Chondrocyte (in vitro differentiated cells): ENCODE measurements at regions not wholly inside any gene's neighbourhood (a gene's known extent, or its start where the extent isn't known, plus 50 kb on each side); places are given as distances from the start of the nearest gene placed in this dataset.

Source experiments
- DNase-seq: peaks from one replicate; pipeline ENCODE4 v3.0.0; 2021; ENCODE audit warnings: mixed read lengths, low spot score
- H3K27ac Mint-ChIP-seq: one replicate; pipeline ENCODE4 v1.8.0; 2021; ENCODE audit warnings: mild to moderate bottlenecking, moderate library complexity, mixed read lengths; ENCODE audit not compliant: unreplicated experiment
- H3K27me3 Mint-ChIP-seq: 2 replicates; pipeline ENCODE4 v1.8.0; 2021; ENCODE audit warnings: low read depth, mixed read lengths
- H3K36me3 Mint-ChIP-seq: 2 replicates; pipeline ENCODE4 v1.8.0; 2021; ENCODE audit warnings: low read depth, mixed read lengths
- H3K4me1 Mint-ChIP-seq: 2 replicates; pipeline ENCODE4 v1.8.0; 2021; ENCODE audit warnings: low read depth, mild to moderate bottlenecking, mixed read lengths
- H3K4me3 Mint-ChIP-seq: one replicate; pipeline ENCODE4 v1.8.0; 2021; ENCODE audit warnings: mild to moderate bottlenecking, moderate library complexity, mixed read lengths; ENCODE audit not compliant: unreplicated experiment
- H3K9me3 Mint-ChIP-seq: 2 replicates; pipeline ENCODE4 v1.8.0; 2021; ENCODE audit warnings: low read depth, mixed read lengths
- TF ChIP-seq, protein P1 (sequence below): fragments of 200-600 bp; sonication (generic); IDR thresholded peaks from 2 replicates; pipeline ENCODE4 v1.5.0; 2021; ENCODE audit warnings: antibody characterized with exemption, mild to moderate bottlenecking, moderate library complexity

DNA sequence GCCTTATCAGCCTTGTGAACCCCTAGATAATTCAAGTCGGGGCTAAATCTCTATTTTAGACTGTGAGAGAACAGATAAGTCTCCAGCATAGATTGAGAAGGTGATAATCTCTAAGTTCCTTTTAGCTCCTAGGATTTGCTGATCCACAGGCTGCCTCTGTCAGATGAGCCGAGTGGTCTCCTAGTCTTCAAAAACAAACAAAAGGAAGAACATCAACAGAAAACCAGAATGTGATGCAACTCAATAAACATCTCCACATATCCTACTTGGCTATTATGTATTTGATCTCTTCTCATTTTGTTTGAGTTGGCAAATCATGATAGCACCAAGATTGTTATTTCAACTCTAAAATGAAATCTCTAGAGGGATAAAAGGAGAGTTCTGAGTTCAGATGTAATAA lies 88.4 kb upstream of the SLC7A11 start:
- Mint-ChIP-seq H3K4me3 (no peak overlapping the region), H3K4me1 (no peaks in the 10 kb centered on the region)

DNA sequence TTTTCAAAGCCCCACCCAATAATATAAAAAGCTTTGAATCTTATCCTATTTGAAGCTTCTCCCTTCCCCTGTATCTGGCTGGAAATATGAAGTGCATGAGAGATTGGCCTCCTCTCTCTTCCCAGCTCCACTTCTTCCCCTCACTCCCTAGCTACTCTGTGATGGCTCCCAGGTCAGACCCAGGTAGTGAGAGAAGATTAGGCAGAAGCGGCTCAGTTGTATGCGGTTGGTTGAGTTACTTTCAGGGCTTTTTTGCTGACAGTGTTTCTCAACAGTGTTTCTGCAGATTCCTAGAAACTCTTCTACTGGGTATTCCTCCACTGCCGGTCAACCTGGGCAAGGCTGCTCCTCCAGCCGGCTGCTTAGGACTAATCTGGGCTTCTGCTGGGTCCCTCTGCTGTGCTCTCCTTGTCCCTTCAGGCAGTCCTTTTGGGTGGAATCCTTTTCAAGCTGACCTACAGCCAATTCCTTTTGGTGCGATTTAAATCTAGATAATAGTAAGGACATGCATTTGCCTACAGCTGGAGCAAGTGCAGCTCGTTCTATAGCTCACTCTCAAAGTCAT lies 87.4 kb upstream of the SLC7A11 start:
- no peaks in the 10 kb centered on the region for H3K36me3 Mint-ChIP-seq
- DNase-seq, result no peak
- no peaks in the 10 kb centered on the region for H3K27me3 Mint-ChIP-seq
- no peaks in the 10 kb centered on the region for H3K4me1 Mint-ChIP-seq
- peaks cover 3% of the 10 kb centered on the region for H3K9me3 Mint-ChIP-seq
- no peak overlapping the region for H3K4me3 Mint-ChIP-seq
- TF ChIP-seq, protein P1, sequence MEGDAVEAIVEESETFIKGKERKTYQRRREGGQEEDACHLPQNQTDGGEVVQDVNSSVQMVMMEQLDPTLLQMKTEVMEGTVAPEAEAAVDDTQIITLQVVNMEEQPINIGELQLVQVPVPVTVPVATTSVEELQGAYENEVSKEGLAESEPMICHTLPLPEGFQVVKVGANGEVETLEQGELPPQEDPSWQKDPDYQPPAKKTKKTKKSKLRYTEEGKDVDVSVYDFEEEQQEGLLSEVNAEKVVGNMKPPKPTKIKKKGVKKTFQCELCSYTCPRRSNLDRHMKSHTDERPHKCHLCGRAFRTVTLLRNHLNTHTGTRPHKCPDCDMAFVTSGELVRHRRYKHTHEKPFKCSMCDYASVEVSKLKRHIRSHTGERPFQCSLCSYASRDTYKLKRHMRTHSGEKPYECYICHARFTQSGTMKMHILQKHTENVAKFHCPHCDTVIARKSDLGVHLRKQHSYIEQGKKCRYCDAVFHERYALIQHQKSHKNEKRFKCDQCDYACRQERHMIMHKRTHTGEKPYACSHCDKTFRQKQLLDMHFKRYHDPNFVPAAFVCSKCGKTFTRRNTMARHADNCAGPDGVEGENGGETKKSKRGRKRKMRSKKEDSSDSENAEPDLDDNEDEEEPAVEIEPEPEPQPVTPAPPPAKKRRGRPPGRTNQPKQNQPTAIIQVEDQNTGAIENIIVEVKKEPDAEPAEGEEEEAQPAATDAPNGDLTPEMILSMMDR, result no peak
- H3K27ac Mint-ChIP-seq, result no peak overlapping the region

More for the DNA sequence above, 88.4 kb upstream of the SLC7A11 start:
- Mint-ChIP-seq H3K36me3 (no peaks in the 10 kb centered on the region), H3K27ac (no peak overlapping the region), H3K9me3 (peaks cover 3% of the 10 kb centered on the region), H3K27me3 (no peaks in the 10 kb centered on the region)
- DNase-seq, result no peak
- TF ChIP-seq, protein P1, result no peak

DNA sequence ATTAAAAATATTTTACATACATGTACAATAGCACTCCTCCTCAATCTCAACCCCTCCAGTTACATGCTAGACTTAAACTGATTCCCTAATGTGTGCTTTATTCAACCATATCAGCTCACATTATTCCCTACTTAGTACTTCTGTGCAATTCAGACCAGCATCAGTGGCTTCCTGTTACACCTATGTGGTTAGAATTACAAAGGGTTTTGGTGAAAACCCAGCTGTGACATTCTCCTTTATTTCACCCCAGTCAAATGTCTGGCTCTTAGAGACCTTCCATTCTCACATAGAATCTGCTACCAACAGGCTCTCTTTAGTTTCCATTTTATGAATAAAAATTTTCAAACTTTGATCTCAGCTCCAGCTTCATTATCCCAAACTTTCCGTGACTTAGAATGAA lies 85.2 kb upstream of the SLC7A11 start:
- Mint-ChIP-seq H3K36me3 (no peaks in the 10 kb centered on the region), H3K27ac (no peak overlapping the region), H3K27me3 (no peaks in the 10 kb centered on the region), H3K4me3 (no peak overlapping the region), H3K9me3 (no peaks in the 10 kb centered on the region), H3K4me1 (no peaks in the 10 kb centered on the region)
- TF ChIP-seq, protein P1, result no peak
- DNase-seq, result no peak

DNA sequence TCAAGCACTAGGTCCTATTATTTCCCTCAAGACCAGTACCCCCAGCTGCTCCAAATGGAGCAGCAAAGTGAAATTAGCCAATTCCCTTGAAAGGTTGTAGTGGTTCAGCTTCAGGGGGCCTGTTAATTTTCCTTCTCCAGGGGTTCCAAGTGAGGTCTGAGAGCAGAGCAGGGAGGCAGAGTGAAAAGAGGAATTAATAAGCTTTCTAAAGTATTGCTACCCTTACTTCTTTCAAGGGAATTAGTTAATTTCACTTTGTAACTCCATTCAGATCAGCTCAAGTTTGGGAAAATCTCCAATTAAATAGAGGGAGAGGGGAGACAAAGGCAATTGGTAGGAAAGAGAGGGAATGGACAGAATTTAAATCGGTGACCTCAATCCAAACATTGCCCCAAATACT lies 78.7 kb upstream of the SLC7A11 start:
- no peaks in the 10 kb centered on the region for H3K27me3 Mint-ChIP-seq
- no peaks in the 10 kb centered on the region for H3K9me3 Mint-ChIP-seq
- H3K36me3 Mint-ChIP-seq, result no peaks in the 10 kb centered on the region
- H3K4me3 Mint-ChIP-seq, result no peak overlapping the region
- H3K4me1 Mint-ChIP-seq, result no peaks in the 10 kb centered on the region
- no peak for DNase-seq
- H3K27ac Mint-ChIP-seq, result no peak overlapping the region
- TF ChIP-seq, protein P1, result no peak

DNA sequence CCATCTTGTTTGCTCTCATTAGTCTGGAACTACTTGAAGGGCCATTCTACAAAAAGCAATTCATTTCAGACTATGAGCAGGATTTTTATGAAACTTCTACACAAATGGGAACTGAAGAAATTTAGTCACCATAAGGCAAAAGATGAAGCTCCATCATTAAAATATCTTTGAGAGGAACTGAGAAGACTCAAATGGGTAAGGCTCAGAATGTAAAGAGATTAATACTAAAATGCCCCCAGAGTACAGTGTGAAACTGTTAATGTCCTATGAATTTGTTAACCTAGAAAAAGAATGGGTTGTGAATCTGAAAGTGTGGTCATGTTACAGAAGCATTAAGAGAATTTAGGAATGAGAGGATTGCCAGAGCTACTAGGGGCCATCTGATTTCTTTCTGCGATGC lies 77.9 kb upstream of the SLC7A11 start:
- H3K4me3 Mint-ChIP-seq, result no peak overlapping the region
- H3K36me3 Mint-ChIP-seq, result no peaks in the 10 kb centered on the region
- H3K27me3 Mint-ChIP-seq, result no peaks in the 10 kb centered on the region
- DNase-seq, result no peak
- TF ChIP-seq, protein P1, result no peak
- H3K27ac Mint-ChIP-seq, result no peak overlapping the region
- H3K9me3 Mint-ChIP-seq, result peaks cover 4% of the 10 kb centered on the region
- no peaks in the 10 kb centered on the region for H3K4me1 Mint-ChIP-seq
